ENCODE measurements at regions not wholly inside any gene's neighbourhood (a gene's known extent, or its start where the extent isn't known, plus 50 kb on each side); places are given as distances from the start of the nearest gene placed in this dataset.

DNA sequence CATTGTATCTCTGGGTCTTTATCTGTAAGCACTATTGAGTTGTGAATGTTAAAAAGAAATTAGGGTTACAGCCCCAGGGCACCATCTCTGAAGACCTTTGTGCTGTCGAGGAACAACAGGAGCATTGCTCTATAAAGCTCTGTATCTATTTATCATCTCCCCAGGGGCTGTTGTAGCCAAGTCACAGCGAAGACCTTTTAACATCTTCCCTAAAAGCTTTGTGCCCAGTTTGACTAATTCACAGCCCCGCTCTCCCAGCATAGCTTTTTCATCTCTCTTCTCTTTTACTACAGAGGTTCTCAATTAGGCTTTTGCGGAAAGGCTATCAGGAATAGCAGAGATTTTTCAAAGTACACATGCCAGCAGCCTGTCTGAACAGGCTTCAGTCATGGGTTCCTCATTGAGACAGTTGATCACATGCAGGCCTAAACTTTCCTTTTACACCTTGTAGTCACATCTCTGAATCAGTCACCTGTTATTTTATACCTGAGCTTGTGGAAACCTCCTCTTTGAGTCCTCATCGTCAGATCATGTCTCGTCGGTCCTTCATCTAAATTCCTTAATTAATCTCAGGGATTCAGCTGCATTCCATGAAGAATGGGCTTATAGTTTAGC is 140.5 kb downstream of the NPR3 start:
- Mint-ChIP-seq H3K4me1 (peaks cover 18% of the 10 kb centered on the region), H3K4me3 (no peak overlapping the region), H3K36me3 (ENCODE audit: low read depth) (no peaks in the 10 kb centered on the region), H3K27me3 (ENCODE audit: low read depth) (peaks cover 5% of the 10 kb centered on the region), H3K27ac (no peak overlapping the region), H3K9me3 (no peaks in the 10 kb centered on the region)
- TF ChIP-seq, protein P1, sequence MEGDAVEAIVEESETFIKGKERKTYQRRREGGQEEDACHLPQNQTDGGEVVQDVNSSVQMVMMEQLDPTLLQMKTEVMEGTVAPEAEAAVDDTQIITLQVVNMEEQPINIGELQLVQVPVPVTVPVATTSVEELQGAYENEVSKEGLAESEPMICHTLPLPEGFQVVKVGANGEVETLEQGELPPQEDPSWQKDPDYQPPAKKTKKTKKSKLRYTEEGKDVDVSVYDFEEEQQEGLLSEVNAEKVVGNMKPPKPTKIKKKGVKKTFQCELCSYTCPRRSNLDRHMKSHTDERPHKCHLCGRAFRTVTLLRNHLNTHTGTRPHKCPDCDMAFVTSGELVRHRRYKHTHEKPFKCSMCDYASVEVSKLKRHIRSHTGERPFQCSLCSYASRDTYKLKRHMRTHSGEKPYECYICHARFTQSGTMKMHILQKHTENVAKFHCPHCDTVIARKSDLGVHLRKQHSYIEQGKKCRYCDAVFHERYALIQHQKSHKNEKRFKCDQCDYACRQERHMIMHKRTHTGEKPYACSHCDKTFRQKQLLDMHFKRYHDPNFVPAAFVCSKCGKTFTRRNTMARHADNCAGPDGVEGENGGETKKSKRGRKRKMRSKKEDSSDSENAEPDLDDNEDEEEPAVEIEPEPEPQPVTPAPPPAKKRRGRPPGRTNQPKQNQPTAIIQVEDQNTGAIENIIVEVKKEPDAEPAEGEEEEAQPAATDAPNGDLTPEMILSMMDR (IDR thresholded peaks at IDR 0.05; ENCODE audit: unreplicated experiment in 3 of 3): no peak

DNA sequence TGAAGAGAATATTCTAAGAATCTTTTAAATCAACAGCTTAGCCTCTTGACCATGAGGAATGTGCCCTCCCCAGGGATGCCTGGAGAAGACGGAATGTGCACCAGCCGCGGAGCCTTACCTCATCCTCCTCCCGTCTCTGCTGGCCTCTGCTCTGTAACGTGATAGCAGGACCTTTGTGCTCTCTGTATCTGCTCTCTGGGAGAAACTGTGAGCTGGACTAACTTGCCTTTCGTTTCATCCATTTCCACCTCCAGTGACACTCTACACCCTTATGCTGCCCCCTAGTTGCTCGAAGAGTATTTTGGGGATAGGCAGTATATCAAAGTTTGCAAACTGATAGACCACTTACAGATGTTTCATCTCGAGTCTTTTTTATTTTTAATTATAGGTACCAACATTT is 141.4 kb downstream of the NPR3 start:
- Mint-ChIP-seq H3K4me3 (no peak overlapping the region), H3K27ac (peak overlapping the region in 2 of 3 experiments; percentile 9 to 43), H3K4me1 (peaks cover 18% of the 10 kb centered on the region), H3K27me3 (ENCODE audit: low read depth) (peaks cover 3% of the 10 kb centered on the region), H3K9me3 (peaks cover 4% of the 10 kb centered on the region), H3K36me3 (ENCODE audit: low read depth) (no peaks in the 10 kb centered on the region)
- TF ChIP-seq, protein P1 (IDR thresholded peaks at IDR 0.05; ENCODE audit: unreplicated experiment in 3 of 3): no peak

DNA sequence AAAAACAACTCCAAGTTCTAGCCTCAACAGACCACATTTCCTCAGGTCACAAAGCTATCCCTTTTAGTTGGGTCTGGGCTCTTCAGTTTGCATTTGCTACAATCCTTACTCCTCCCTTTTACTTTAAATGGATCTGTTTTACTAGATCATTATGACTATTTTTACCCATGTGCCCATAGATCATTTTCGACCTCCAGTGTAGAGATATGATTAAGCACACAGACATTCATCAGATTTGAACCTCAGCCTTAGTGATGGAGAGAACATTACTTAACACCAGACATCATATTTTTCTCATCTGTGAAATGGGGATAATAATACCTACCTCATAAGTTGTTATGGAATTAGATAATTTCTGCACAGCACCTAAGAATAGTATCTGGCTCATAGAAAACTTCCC is 141.9 kb downstream of the NPR3 start:
- peaks cover 18% of the 10 kb centered on the region for H3K4me1 Mint-ChIP-seq
- peaks cover 6% of the 10 kb centered on the region for H3K9me3 Mint-ChIP-seq
- TF ChIP-seq, protein P1 (IDR thresholded peaks at IDR 0.05; ENCODE audit: unreplicated experiment in 3 of 3): no peak
- H3K27ac Mint-ChIP-seq: no peak overlapping the region
- no peak overlapping the region for H3K4me3 Mint-ChIP-seq
- H3K27me3 Mint-ChIP-seq (ENCODE audit: low read depth): peaks cover 3% of the 10 kb centered on the region
- H3K36me3 Mint-ChIP-seq (ENCODE audit: low read depth): no peaks in the 10 kb centered on the region

DNA sequence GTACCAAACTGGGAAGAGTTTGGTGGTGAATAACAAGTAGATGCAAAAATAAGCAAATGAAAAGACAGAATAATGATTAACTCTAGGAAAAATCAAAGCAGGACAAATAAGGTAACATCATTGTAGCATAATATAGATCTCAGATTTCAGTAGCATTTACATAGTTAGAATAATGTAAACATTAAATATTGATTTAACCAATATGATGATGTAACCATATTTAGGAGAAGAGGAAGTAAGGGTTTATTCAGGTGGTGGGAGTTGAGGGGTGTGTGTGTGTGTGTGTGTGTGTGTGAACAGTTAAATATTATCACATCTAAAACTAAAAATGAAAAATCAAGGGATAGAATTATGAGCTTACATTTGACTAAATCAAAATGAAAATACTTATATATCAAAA is 143.4 kb downstream of the NPR3 start:
- H3K4me1 Mint-ChIP-seq: peaks cover 12% of the 10 kb centered on the region
- H3K9me3 Mint-ChIP-seq: peaks cover 17% of the 10 kb centered on the region
- H3K27me3 Mint-ChIP-seq (ENCODE audit: low read depth): peaks cover under 1% of the 10 kb centered on the region
- no peak overlapping the region for H3K27ac Mint-ChIP-seq
- no peak overlapping the region for H3K4me3 Mint-ChIP-seq
- peaks cover 4% of the 10 kb centered on the region for H3K36me3 Mint-ChIP-seq (ENCODE audit: low read depth)
- TF ChIP-seq, protein P1 (IDR thresholded peaks at IDR 0.05; ENCODE audit: unreplicated experiment in 3 of 3): no peak

DNA sequence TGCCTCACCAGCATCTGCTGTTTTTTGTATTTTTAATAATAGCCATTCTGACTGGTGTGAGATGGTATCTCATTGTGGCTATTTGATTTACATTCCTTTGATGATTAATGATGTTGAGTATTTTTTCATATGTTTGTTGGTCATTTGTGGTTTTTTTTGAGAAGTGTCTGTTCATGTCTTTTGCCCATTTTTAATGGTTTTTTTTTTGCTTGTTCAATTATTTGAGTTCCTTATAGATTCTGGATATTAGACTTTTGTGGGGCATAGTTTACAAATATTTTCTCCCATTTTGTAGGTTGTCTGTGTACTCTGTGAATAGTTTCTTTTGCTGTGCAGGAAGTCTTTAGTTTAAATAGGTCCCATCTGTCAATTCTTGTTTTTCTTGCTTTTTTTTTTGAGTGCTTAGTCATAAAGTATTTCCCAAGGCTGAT is 148.1 kb downstream of the NPR3 start:
- no peaks in the 10 kb centered on the region for H3K27me3 Mint-ChIP-seq (ENCODE audit: low read depth)
- H3K27ac Mint-ChIP-seq: no peak overlapping the region
- H3K36me3 Mint-ChIP-seq (ENCODE audit: low read depth): peaks cover 4% of the 10 kb centered on the region
- TF ChIP-seq, protein P1 (IDR thresholded peaks at IDR 0.05; ENCODE audit: unreplicated experiment in 3 of 3): no peak
- H3K9me3 Mint-ChIP-seq: peaks cover 38% of the 10 kb centered on the region
- no peak overlapping the region for H3K4me3 Mint-ChIP-seq
- H3K4me1 Mint-ChIP-seq: no peaks in the 10 kb centered on the region

DNA sequence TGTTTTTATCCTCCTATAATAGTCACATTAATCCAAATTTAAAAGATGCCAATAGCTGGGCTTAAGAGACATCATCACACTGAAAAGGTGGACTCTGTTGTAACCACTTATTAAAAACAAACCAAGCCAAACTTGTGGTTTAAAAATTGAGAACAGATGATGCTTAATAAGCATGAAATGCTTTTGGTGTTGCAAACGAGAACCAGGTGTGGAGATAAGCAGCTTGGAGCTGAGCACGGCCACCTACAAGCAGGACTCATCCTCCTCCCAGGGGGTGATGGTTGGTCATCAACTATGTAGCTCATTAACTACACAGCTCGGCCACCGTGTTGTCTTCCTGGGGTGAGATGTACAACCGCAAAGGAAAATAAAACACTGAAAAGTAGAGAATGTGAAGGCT is 154.4 kb downstream of the NPR3 start:
- H3K36me3 Mint-ChIP-seq (ENCODE audit: low read depth): no peaks in the 10 kb centered on the region
- H3K4me1 Mint-ChIP-seq: no peaks in the 10 kb centered on the region
- H3K27me3 Mint-ChIP-seq (ENCODE audit: low read depth): no peaks in the 10 kb centered on the region
- no peak overlapping the region for H3K4me3 Mint-ChIP-seq
- H3K9me3 Mint-ChIP-seq: peaks cover 15% of the 10 kb centered on the region
- TF ChIP-seq, protein P1 (IDR thresholded peaks at IDR 0.05; ENCODE audit: unreplicated experiment in 3 of 3): no peak
- no peak overlapping the region for H3K27ac Mint-ChIP-seq

Measured in nephron (organoid).